WTC11 (cell line): ENCODE measurements at regions not wholly inside any gene's neighbourhood (a gene's known extent, or its start where the extent isn't known, plus 50 kb on each side); places are given as distances from the start of the nearest gene placed in this dataset.
"Not testable (repeated sequence)": the region's sequence is repeated elsewhere in the genome, so short reads cannot be mapped to it uniquely, and the experiment has no call there.

Experiments used
- ATAC-seq: fragments of 200-7000 bp; cut with Tn5 transposase; 2 replicates; pipeline ENCODE4 v1.10.0; 2021; ENCODE audit warnings: mild to moderate bottlenecking, moderate library complexity
- CTCF ChIA-PET: fragments of 300-600 bp; sonication (Branson Sonifier 250); formaldehyde crosslinking; loops from one replicate; lab custom pipeline; 2021; ENCODE audit warnings: antibody characterized with exemption; lab: Charles Lee
- POLR2A ChIA-PET: fragments of 350-600 bp; sonication (Branson Sonifier 250); formaldehyde crosslinking; loops from one replicate; lab custom pipeline; 2021; ENCODE audit warnings: antibody characterized with exemption; lab: Charles Lee
- DNase-seq: peaks from one replicate; pipeline ENCODE4 v3.0.0; 2021; ENCODE audit warnings: low spot score
- H3K27ac Mint-ChIP-seq: 2 replicates; pipeline ENCODE4 v1.8.0; 2021; ENCODE audit warnings: mixed read lengths
- H3K27me3 Mint-ChIP-seq: 2 replicates; pipeline ENCODE4 v1.8.0; 2021; ENCODE audit warnings: low read depth, mild to moderate bottlenecking, moderate library complexity, mixed read lengths
- H3K36me3 Mint-ChIP-seq: 2 replicates; pipeline ENCODE4 v1.8.0; 2021; ENCODE audit warnings: mixed read lengths
- H3K4me1 Mint-ChIP-seq: 2 replicates; pipeline ENCODE4 v1.8.0; 2022; ENCODE audit warnings: mixed read lengths
- H3K4me3 Mint-ChIP-seq: 2 replicates; pipeline ENCODE4 v1.8.0; 2021; ENCODE audit warnings: mild to moderate bottlenecking, moderate library complexity, mixed read lengths
- H3K9me3 Mint-ChIP-seq: 2 replicates; pipeline ENCODE4 v1.8.0; 2021; ENCODE audit warnings: mixed read lengths

GRCh38 chr2:87477669-87478428 is 270.0 kb upstream of the PLGLB2 start:
- H3K27ac Mint-ChIP-seq, H3K4me1 Mint-ChIP-seq, POLR2A ChIA-PET, ATAC-seq, H3K4me3 Mint-ChIP-seq, H3K9me3 Mint-ChIP-seq, H3K36me3 Mint-ChIP-seq, DNase-seq, H3K27me3 Mint-ChIP-seq, CTCF ChIA-PET: not testable (repeated sequence)

GRCh38 chr2:87478911-87479310 is 269.0 kb upstream of the PLGLB2 start:
- H3K27ac Mint-ChIP-seq, H3K27me3 Mint-ChIP-seq, CTCF ChIA-PET, ATAC-seq, H3K4me1 Mint-ChIP-seq, DNase-seq, POLR2A ChIA-PET, H3K9me3 Mint-ChIP-seq, H3K4me3 Mint-ChIP-seq, H3K36me3 Mint-ChIP-seq: not testable (repeated sequence)

GRCh38 chr2:87483093-87483680 is 264.7 kb upstream of the PLGLB2 start:
- H3K36me3 Mint-ChIP-seq, H3K9me3 Mint-ChIP-seq, H3K4me3 Mint-ChIP-seq, CTCF ChIA-PET, DNase-seq, H3K27me3 Mint-ChIP-seq, POLR2A ChIA-PET, H3K27ac Mint-ChIP-seq: not testable (repeated sequence)
- H3K4me1 Mint-ChIP-seq: peaks cover 12% of the 10 kb centered on the region
- ATAC-seq: peak; percentile 70

- ATAC-seq, H3K27me3 Mint-ChIP-seq, DNase-seq, H3K36me3 Mint-ChIP-seq, H3K4me3 Mint-ChIP-seq, POLR2A ChIA-PET, H3K9me3 Mint-ChIP-seq, CTCF ChIA-PET, H3K27ac Mint-ChIP-seq: not testable (repeated sequence)
- H3K4me1 Mint-ChIP-seq: peaks cover 12% of the 10 kb centered on the region
Observed at GRCh38 chr2:87484363-87484762, 263.5 kb upstream of the PLGLB2 start.

- ATAC-seq, DNase-seq, H3K36me3 Mint-ChIP-seq, POLR2A ChIA-PET, H3K27ac Mint-ChIP-seq, H3K4me3 Mint-ChIP-seq, H3K27me3 Mint-ChIP-seq, CTCF ChIA-PET, H3K9me3 Mint-ChIP-seq: not testable (repeated sequence)
- peaks cover 12% of the 10 kb centered on the region for H3K4me1 Mint-ChIP-seq
Observed at GRCh38 chr2:87485455-87485854, 262.4 kb upstream of the PLGLB2 start.

GRCh38 chr2:87485884-87486283 is 262.0 kb upstream of the PLGLB2 start:
- H3K4me3 Mint-ChIP-seq, CTCF ChIA-PET, H3K36me3 Mint-ChIP-seq, DNase-seq, H3K9me3 Mint-ChIP-seq, H3K27ac Mint-ChIP-seq, POLR2A ChIA-PET, H3K27me3 Mint-ChIP-seq: not testable (repeated sequence)
- peak; percentile 79 for ATAC-seq
- peaks cover 12% of the 10 kb centered on the region for H3K4me1 Mint-ChIP-seq

GRCh38 chr2:87486413-87486812 is 261.5 kb upstream of the PLGLB2 start:
- DNase-seq, H3K4me3 Mint-ChIP-seq, CTCF ChIA-PET, ATAC-seq, POLR2A ChIA-PET, H3K9me3 Mint-ChIP-seq, H3K27me3 Mint-ChIP-seq, H3K27ac Mint-ChIP-seq, H3K36me3 Mint-ChIP-seq: not testable (repeated sequence)
- peaks cover 12% of the 10 kb centered on the region for H3K4me1 Mint-ChIP-seq

- H3K4me1 Mint-ChIP-seq, DNase-seq, H3K4me3 Mint-ChIP-seq, H3K27ac Mint-ChIP-seq, H3K27me3 Mint-ChIP-seq, POLR2A ChIA-PET, ATAC-seq, H3K9me3 Mint-ChIP-seq, CTCF ChIA-PET, H3K36me3 Mint-ChIP-seq: not testable (repeated sequence)
Observed at GRCh38 chr2:87488021-87488420, 259.9 kb upstream of the PLGLB2 start.

- CTCF ChIA-PET: not testable (repeated sequence)
Observed at GRCh38 chr2:87488991-87489390, 258.9 kb upstream of the PLGLB2 start.

GRCh38 chr2:87494846-87495245 is 253.0 kb upstream of the PLGLB2 start:
- Mint-ChIP-seq H3K27ac (peak overlapping the region; percentile 73), H3K4me1 (peaks cover 14% of the 10 kb centered on the region)
- POLR2A ChIA-PET, CTCF ChIA-PET, DNase-seq, H3K27me3 Mint-ChIP-seq, H3K4me3 Mint-ChIP-seq, H3K36me3 Mint-ChIP-seq, H3K9me3 Mint-ChIP-seq, ATAC-seq: not testable (repeated sequence)

More at GRCh38 chr2:87488991-87489390, 258.9 kb upstream of the PLGLB2 start:
- DNase-seq, H3K36me3 Mint-ChIP-seq, H3K4me1 Mint-ChIP-seq, H3K4me3 Mint-ChIP-seq, H3K27me3 Mint-ChIP-seq, ATAC-seq, H3K9me3 Mint-ChIP-seq, H3K27ac Mint-ChIP-seq, POLR2A ChIA-PET: not testable (repeated sequence)

- 0 out of 2 replicates have a peak overlapping the region, but pooled peaks have one; percentile 41 for H3K27ac Mint-ChIP-seq
- H3K4me1 Mint-ChIP-seq: peaks cover 18% of the 10 kb centered on the region
- H3K27me3 Mint-ChIP-seq, H3K9me3 Mint-ChIP-seq, ATAC-seq, CTCF ChIA-PET, H3K4me3 Mint-ChIP-seq, H3K36me3 Mint-ChIP-seq, POLR2A ChIA-PET, DNase-seq: not testable (repeated sequence)
Observed at GRCh38 chr2:87495455-87495854, 252.4 kb upstream of the PLGLB2 start.

GRCh38 chr2:87496036-87497006 is 251.6 kb upstream of the PLGLB2 start:
- POLR2A ChIA-PET, H3K4me3 Mint-ChIP-seq, H3K27ac Mint-ChIP-seq, DNase-seq, H3K27me3 Mint-ChIP-seq, H3K9me3 Mint-ChIP-seq, CTCF ChIA-PET, H3K36me3 Mint-ChIP-seq: not testable (repeated sequence)
- peak; percentile 93 for ATAC-seq
- H3K4me1 Mint-ChIP-seq: peaks cover 20% of the 10 kb centered on the region
